ENCODE measurements at regions not wholly inside any gene's neighbourhood (a gene's known extent, or its start where the extent isn't known, plus 50 kb on each side); places are given as distances from the start of the nearest gene placed in this dataset.

GRCh38 chr3:178062126-178062525 is 474.1 kb upstream of the KCNMB2 start:
- no peak overlapping the region for H3K4me2 ChIP-seq (ENCODE audit: low read depth, low read length, poor library complexity, severe bottlenecking)
- no peaks in the 10 kb centered on the region for H3K9me2 ChIP-seq (replicated peaks; ENCODE audit: low read depth, low read length)
- no peak overlapping the region for H3K9ac ChIP-seq (ENCODE audit: low read depth, low read length, poor library complexity, severe bottlenecking)
- no peaks in the 10 kb centered on the region for H4K20me1 ChIP-seq (ENCODE audit: insufficient read depth, low read length, poor library complexity, severe bottlenecking)
- peaks cover 17% of the 10 kb centered on the region for H3K4me1 ChIP-seq (ENCODE audit: insufficient read depth, low read length, poor library complexity, severe bottlenecking)
- H3K4me3 ChIP-seq (ENCODE audit: low read length, poor library complexity, severe bottlenecking): no peak overlapping the region
- no peaks in the 10 kb centered on the region for H3F3A ChIP-seq (ENCODE audit: low read depth)
- H3K27me3 ChIP-seq (ENCODE audit: insufficient read depth, low read length, poor library complexity, severe bottlenecking): no peaks in the 10 kb centered on the region
- TF ChIP-seq CTCF (conservative IDR thresholded peaks at IDR 0.05; ENCODE audit: low read length) (no peak), EZH2phosphoT487 (IDR thresholded peaks at IDR 0.05; ENCODE audit: borderline replicate concordance) (no peak)
- no peaks in the 10 kb centered on the region for H3K79me2 ChIP-seq (ENCODE audit: insufficient read depth, low read length)
- H3K9me3 ChIP-seq (ENCODE audit: insufficient read depth, low read depth, low read length): no peaks in the 10 kb centered on the region
- no peak overlapping the region for H2AFZ ChIP-seq (ENCODE audit: low read length)
- no peaks in the 10 kb centered on the region for H3K36me3 ChIP-seq (ENCODE audit: insufficient read depth, low read length)

GRCh38 chr3:178063461-178063860 is 472.8 kb upstream of the KCNMB2 start:
- H3K79me2 ChIP-seq (ENCODE audit: insufficient read depth, low read length): no peaks in the 10 kb centered on the region
- no peaks in the 10 kb centered on the region for H3F3A ChIP-seq (ENCODE audit: low read depth)
- TF ChIP-seq CTCF (conservative IDR thresholded peaks at IDR 0.05; ENCODE audit: low read length) (no peak), EZH2phosphoT487 (IDR thresholded peaks at IDR 0.05; ENCODE audit: borderline replicate concordance) (no peak)
- H3K4me2 ChIP-seq (ENCODE audit: low read depth, low read length, poor library complexity, severe bottlenecking): peak overlapping the region; percentile 15
- H3K9ac ChIP-seq (ENCODE audit: low read depth, low read length, poor library complexity, severe bottlenecking): no peak overlapping the region
- H3K27me3 ChIP-seq (ENCODE audit: insufficient read depth, low read length, poor library complexity, severe bottlenecking): no peaks in the 10 kb centered on the region
- H3K36me3 ChIP-seq (ENCODE audit: insufficient read depth, low read length): no peaks in the 10 kb centered on the region
- H4K20me1 ChIP-seq (ENCODE audit: insufficient read depth, low read length, poor library complexity, severe bottlenecking): no peaks in the 10 kb centered on the region
- H3K9me2 ChIP-seq (replicated peaks; ENCODE audit: low read depth, low read length): no peaks in the 10 kb centered on the region
- H3K4me3 ChIP-seq (ENCODE audit: low read length, poor library complexity, severe bottlenecking): no peak overlapping the region
- H3K4me1 ChIP-seq (ENCODE audit: insufficient read depth, low read length, poor library complexity, severe bottlenecking): peaks cover 17% of the 10 kb centered on the region
- H2AFZ ChIP-seq (ENCODE audit: low read length): no peak overlapping the region
- no peaks in the 10 kb centered on the region for H3K9me3 ChIP-seq (ENCODE audit: insufficient read depth, low read depth, low read length)

- Histone ChIP-seq H3F3A (ENCODE audit: low read depth) (no peaks in the 10 kb centered on the region), H3K4me3 (ENCODE audit: low read length, poor library complexity, severe bottlenecking) (no peak overlapping the region), H3K9me2 (replicated peaks; ENCODE audit: low read depth, low read length) (no peaks in the 10 kb centered on the region), H3K79me2 (ENCODE audit: insufficient read depth, low read length) (no peaks in the 10 kb centered on the region), H3K4me2 (ENCODE audit: low read depth, low read length, poor library complexity, severe bottlenecking) (no peak overlapping the region), H3K9me3 (ENCODE audit: insufficient read depth, low read depth, low read length) (no peaks in the 10 kb centered on the region), H3K9ac (ENCODE audit: low read depth, low read length, poor library complexity, severe bottlenecking) (no peak overlapping the region), H2AFZ (ENCODE audit: low read length) (0 out of 2 replicates have a peak overlapping the region, but pooled peaks have one; percentile 25), H4K20me1 (ENCODE audit: insufficient read depth, low read length, poor library complexity, severe bottlenecking) (no peaks in the 10 kb centered on the region), H3K4me1 (ENCODE audit: insufficient read depth, low read length, poor library complexity, severe bottlenecking) (peaks cover 13% of the 10 kb centered on the region), H3K36me3 (ENCODE audit: insufficient read depth, low read length) (no peaks in the 10 kb centered on the region), H3K27me3 (ENCODE audit: insufficient read depth, low read length, poor library complexity, severe bottlenecking) (no peaks in the 10 kb centered on the region)
- no peak for TF ChIP-seq CTCF (conservative IDR thresholded peaks at IDR 0.05; ENCODE audit: low read length)
- no peak for TF ChIP-seq EZH2phosphoT487 (IDR thresholded peaks at IDR 0.05; ENCODE audit: borderline replicate concordance)
Measured at GRCh38 chr3:178067721-178068120, 468.5 kb upstream of the KCNMB2 start.

Measured in Loucy (cell line).